Retinal pigment epithelial cell (primary cell): ENCODE measurements at regions not wholly inside any gene's neighbourhood (a gene's known extent, or its start where the extent isn't known, plus 50 kb on each side); places are given as distances from the start of the nearest gene placed in this dataset.

ENCODE experiments used
- DNase-seq: peaks from one replicate; pipeline ENCODE4 v3.0.0-alpha.2; 2010; ENCODE audit warnings: low read depth
- H3K4me3 ChIP-seq: 2 replicates; pipeline ENCODE4 v1.5.1; 2011; ENCODE audit warnings: mild to moderate bottlenecking, low read length, control low read depth, moderate library complexity
- TF ChIP-seq, protein P1 (sequence below): conservative IDR thresholded peaks from 2 replicates; pipeline ENCODE4 v1.5.1; 2011; ENCODE audit warnings: low read depth, low read length, control low read depth, inconsistent platforms

DNA sequence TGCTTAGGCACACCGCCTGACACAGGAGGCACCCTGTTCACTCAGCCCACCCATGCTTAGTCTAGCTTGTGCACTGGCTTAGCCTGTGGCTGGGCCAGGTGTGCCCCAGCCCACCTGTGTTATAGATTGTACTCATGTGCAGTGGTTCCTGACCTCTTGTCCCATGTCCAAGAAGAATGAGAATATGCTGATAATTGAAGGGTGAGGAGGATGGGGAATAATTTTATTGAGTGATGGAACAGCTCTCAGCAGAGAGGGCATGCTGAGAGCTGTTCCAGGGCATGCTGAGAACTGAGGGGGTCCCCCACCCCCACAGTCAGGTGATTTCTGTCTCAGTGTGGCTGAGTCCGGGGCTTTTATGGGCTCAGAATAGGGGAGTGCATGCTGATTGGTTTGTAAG is 395.9 kb downstream of the FUT8 start:
- DNase-seq: no peak
- TF ChIP-seq, protein P1, sequence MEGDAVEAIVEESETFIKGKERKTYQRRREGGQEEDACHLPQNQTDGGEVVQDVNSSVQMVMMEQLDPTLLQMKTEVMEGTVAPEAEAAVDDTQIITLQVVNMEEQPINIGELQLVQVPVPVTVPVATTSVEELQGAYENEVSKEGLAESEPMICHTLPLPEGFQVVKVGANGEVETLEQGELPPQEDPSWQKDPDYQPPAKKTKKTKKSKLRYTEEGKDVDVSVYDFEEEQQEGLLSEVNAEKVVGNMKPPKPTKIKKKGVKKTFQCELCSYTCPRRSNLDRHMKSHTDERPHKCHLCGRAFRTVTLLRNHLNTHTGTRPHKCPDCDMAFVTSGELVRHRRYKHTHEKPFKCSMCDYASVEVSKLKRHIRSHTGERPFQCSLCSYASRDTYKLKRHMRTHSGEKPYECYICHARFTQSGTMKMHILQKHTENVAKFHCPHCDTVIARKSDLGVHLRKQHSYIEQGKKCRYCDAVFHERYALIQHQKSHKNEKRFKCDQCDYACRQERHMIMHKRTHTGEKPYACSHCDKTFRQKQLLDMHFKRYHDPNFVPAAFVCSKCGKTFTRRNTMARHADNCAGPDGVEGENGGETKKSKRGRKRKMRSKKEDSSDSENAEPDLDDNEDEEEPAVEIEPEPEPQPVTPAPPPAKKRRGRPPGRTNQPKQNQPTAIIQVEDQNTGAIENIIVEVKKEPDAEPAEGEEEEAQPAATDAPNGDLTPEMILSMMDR: no peak
- no peak overlapping the region for H3K4me3 ChIP-seq

GRCh38 chr14:65810322-65810721 is 397.8 kb downstream of the FUT8 start:
- H3K4me3 ChIP-seq: no peak overlapping the region
- DNase-seq: no peak
- TF ChIP-seq, protein P1: no peak

DNA sequence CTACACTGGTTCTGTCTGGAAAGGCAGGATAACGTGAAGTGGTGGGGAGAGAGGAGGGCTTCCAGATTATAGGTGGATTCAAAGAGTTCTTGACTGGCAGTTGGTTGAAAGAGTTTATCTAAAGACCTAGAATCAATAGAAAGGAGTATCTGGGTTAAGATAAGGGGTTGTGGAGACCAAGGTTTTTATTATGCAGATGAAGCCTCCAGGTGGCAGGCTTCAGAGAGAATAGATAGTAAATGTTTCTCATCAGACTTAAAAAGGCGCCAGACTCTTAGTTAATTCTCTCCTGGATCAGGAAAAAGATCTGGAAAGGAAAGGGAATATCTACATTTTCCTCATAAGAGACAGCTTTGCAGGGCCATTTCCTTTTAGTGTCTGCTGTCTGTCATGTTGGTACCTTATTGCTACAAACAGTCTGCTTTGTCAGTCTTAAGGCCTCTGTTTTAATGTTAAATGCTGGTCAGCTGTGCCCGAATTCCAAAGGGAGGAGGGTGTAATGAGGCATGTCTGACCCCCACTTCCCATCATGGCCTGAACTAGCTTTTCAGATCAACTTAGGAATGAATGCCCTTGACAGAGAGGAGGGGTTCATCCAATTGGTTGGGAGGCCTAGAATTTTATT is 401.3 kb downstream of the FUT8 start:
- DNase-seq: no peak
- TF ChIP-seq, protein P1: no peak
- no peak overlapping the region for H3K4me3 ChIP-seq

DNA sequence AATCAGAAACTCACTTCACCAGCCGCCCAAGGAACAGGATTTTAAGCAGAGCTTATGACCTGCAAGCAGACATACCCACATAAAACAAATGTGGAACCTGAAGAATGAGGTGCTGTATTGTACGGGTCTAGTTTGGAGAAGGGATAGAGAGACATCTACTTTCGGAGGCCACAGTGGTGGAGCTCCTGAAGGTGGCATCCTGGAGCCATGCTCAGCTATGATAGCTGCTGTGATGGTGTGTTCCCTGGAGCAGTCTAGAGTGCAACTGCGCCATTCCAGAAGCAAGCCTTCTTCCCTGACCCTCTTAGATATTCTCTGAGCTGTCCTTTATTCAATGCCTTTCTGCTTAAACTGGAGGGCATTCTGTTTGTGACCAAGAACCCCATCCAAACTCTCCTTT is 402.6 kb downstream of the FUT8 start:
- no peak overlapping the region for H3K4me3 ChIP-seq
- no peak for DNase-seq
- TF ChIP-seq, protein P1: no peak

DNA sequence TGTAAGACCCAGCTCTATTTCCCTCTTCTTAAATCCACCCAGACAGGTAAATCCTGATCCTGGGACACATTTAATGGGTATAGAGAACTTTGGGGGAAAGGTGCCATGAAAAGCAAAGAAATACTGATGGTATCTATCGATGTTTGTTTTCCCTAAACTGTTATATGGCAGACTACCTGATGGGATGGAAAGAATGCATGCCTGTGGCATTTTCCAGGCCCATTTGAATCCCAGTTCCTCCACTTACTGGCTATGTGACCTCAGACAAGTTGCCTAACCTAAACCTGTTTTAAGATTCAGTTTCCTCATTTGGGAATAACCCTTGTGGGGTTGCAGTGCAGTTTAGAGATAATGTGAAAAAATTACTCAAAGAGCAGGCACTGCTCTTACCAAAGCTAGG is 404.5 kb downstream of the FUT8 start:
- TF ChIP-seq, protein P1: no peak
- DNase-seq: no peak
- H3K4me3 ChIP-seq: no peak overlapping the region

- no peak for DNase-seq
- H3K4me3 ChIP-seq: no peak overlapping the region
- TF ChIP-seq, protein P1: no peak
These were observed 407.0 kb downstream of the FUT8 start for GRCh38 chr14:65819569-65819968.

DNA sequence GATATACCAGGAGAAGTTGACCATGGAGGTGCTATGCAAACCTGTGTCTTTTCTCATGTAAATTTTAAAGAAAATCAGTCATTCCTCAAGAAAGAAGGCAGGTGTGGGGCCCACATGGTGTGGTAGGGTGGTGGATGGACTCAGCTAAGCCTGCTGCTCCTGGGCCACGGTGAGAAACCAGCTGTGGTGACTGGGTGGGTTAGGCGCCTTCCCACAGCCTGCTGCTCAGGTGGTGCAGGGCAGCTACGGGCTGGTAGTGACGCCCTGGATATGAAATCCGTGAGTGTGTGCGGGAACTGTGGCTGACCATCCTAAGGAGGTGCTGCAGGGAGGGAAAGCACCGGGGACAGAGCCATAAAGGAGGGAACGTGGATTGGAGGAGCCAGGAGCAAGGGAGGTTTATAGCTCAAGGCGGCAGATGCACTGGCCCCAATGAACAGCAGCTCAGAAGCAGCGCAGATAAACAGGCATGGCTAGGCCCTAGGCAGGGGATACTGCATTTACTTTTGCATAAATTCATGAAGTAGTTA is 408.8 kb downstream of the FUT8 start:
- DNase-seq: no peak

More for the DNA sequence above, 408.8 kb downstream of the FUT8 start:
- TF ChIP-seq, protein P1: no peak
- no peak overlapping the region for H3K4me3 ChIP-seq
